Tibial nerve (tissue), 3 donors: ENCODE measurements at regions not wholly inside any gene's neighbourhood (a gene's known extent, or its start where the extent isn't known, plus 50 kb on each side); places are given as distances from the start of the nearest gene placed in this dataset.

Experiments used
- CTCF ChIP-seq, 5 experiments: fragments of 200-600 bp in 3 of 5; fragments of 450-650 bp in 2 of 5; sonication (generic) in 3 of 5; IDR thresholded peaks; one replicate each; pipeline ENCODE4 v1.5.1; 2016 to 2019; ENCODE audit warnings: antibody characterized with exemption in 5 of 5, mild to moderate bottlenecking in 3 of 5, moderate library complexity in 2 of 5
- POLR2A ChIP-seq, 2 donors: fragments of 450-650 bp; IDR thresholded peaks; one replicate each; pipeline ENCODE4 v1.6.1; 2017; ENCODE audit warnings: antibody characterized with exemption in 2 of 2, mild to moderate bottlenecking in 2 of 2, moderate library complexity in 2 of 2

GRCh38 chr5:51185850-51186329 lies 197.4 kb upstream of the ISL1 start:
- TF ChIP-seq CTCF (IDR thresholded peaks at IDR 0.05) (no peak), POLR2A (IDR thresholded peaks at IDR 0.05) (no peak)
